DND-41 (cell line): ENCODE measurements at regions not wholly inside any gene's neighbourhood (a gene's known extent, or its start where the extent isn't known, plus 50 kb on each side); places are given as distances from the start of the nearest gene placed in this dataset.

Source experiments
- ATAC-seq: fragments of 200-7000 bp; cut with Tn5 transposase; 3 replicates; pipeline ENCODE4 v1.9.1; 2021; ENCODE audit warnings: low read depth; ENCODE audit not compliant: insufficient read depth
- DNase-seq: peaks from one replicate; pipeline ENCODE4 v3.0.0-alpha.2; 2020
- H2AFZ ChIP-seq: 2 replicates; pipeline ENCODE4 v1.6.0; 2012; ENCODE audit warnings: low read depth, low read length
- H3K27ac ChIP-seq: 2 replicates; pipeline ENCODE4 v1.5.1; 2012; ENCODE audit warnings: low read length, inconsistent platforms
- H3K27me3 ChIP-seq: fragments of 200-600 bp; sonication (generic); 2 replicates; pipeline ENCODE4 v1.6.0; 2012; ENCODE audit warnings: low read length, mild to moderate bottlenecking, inconsistent platforms; ENCODE audit not compliant: insufficient read depth, poor library complexity
- H3K36me3 ChIP-seq: 2 replicates; pipeline ENCODE4 v1.5.1; 2012; ENCODE audit warnings: low read length, inconsistent platforms; ENCODE audit not compliant: insufficient read depth
- H3K4me1 ChIP-seq: 2 replicates; pipeline ENCODE4 v1.5.1; 2012; ENCODE audit warnings: mild to moderate bottlenecking, low read length; ENCODE audit not compliant: insufficient read depth
- H3K4me2 ChIP-seq: 2 replicates; pipeline ENCODE4 v1.6.0; 2012; ENCODE audit warnings: mild to moderate bottlenecking, moderate library complexity, low read length, inconsistent platforms; ENCODE audit not compliant: insufficient read depth
- H3K4me3 ChIP-seq, 2 experiments: fragments of 200-600 bp in 1 of 2; shearing (Covaris generic) in 1 of 2; 2 replicates each; pipeline ENCODE4 v1.5.1; 2012 to 2016; ENCODE audit warnings: inconsistent platforms in 2 of 2, low read length in 2 of 2, mild to moderate bottlenecking in 2 of 2, low read depth in 1 of 2, moderate library complexity in 1 of 2
- H3K79me2 ChIP-seq: 2 replicates; pipeline ENCODE4 v1.6.0; 2012; ENCODE audit warnings: low read length, inconsistent platforms; ENCODE audit not compliant: insufficient read depth
- H3K9ac ChIP-seq: 2 replicates; pipeline ENCODE4 v1.6.0; 2012; ENCODE audit warnings: low read depth, mild to moderate bottlenecking, inconsistent platforms, low read length, moderate library complexity
- H3K9me3 ChIP-seq: 2 replicates; pipeline ENCODE4 v1.5.1; 2012; ENCODE audit warnings: low read length, moderate library complexity, mild to moderate bottlenecking, inconsistent platforms; ENCODE audit not compliant: insufficient read depth, severe bottlenecking
- H4K20me1 ChIP-seq: 2 replicates; pipeline ENCODE4 v1.6.0; 2012; ENCODE audit warnings: low read length; ENCODE audit not compliant: insufficient read depth
- EZH2 ChIP-seq: IDR thresholded peaks from 3 replicates; pipeline ENCODE4 v1.6.1; 2012; ENCODE audit warnings: borderline replicate concordance, low read depth, mild to moderate bottlenecking, moderate library complexity, low read length, inconsistent platforms; ENCODE audit not compliant: severe bottlenecking
- TF ChIP-seq, protein P1 (sequence below): IDR thresholded peaks from 2 replicates; pipeline ENCODE4 v1.5.1; 2012; ENCODE audit warnings: borderline replicate concordance, low read length, moderate library complexity, mild to moderate bottlenecking; ENCODE audit not compliant: poor library complexity, severe bottlenecking; ENCODE audit errors: extremely low read depth

DNA sequence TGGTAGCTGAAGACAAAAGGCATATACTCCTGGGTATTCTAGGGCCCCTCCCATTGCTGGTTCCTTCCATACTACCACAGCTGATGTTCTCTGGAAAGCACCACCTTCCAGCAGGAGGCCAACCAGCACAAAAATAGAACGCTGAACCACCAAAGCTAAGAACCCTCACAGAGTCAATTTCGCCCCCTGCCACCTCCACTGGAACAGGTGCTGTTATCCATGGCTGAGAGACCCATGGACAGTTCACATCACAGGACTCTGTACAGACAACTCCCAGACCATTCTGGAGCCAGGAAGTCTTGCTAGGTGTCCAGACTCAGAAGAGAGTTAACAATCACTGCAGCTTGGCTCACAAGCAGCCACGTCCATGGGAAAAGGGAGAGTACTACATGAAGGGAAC is 1851.5 kb upstream of the NUDT12 start:
- no peak overlapping the region for H2AFZ ChIP-seq
- TF ChIP-seq, protein P1, sequence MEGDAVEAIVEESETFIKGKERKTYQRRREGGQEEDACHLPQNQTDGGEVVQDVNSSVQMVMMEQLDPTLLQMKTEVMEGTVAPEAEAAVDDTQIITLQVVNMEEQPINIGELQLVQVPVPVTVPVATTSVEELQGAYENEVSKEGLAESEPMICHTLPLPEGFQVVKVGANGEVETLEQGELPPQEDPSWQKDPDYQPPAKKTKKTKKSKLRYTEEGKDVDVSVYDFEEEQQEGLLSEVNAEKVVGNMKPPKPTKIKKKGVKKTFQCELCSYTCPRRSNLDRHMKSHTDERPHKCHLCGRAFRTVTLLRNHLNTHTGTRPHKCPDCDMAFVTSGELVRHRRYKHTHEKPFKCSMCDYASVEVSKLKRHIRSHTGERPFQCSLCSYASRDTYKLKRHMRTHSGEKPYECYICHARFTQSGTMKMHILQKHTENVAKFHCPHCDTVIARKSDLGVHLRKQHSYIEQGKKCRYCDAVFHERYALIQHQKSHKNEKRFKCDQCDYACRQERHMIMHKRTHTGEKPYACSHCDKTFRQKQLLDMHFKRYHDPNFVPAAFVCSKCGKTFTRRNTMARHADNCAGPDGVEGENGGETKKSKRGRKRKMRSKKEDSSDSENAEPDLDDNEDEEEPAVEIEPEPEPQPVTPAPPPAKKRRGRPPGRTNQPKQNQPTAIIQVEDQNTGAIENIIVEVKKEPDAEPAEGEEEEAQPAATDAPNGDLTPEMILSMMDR: no peak
- no peak for TF ChIP-seq EZH2
- no peaks in the 10 kb centered on the region for H3K4me1 ChIP-seq
- no peaks in the 10 kb centered on the region for H3K79me2 ChIP-seq
- H3K27ac ChIP-seq: no peak overlapping the region
- no peaks in the 10 kb centered on the region for H3K27me3 ChIP-seq
- H3K36me3 ChIP-seq: no peaks in the 10 kb centered on the region
- no peak overlapping the region for H3K4me3 ChIP-seq
- DNase-seq: no peak
- peaks cover 2% of the 10 kb centered on the region for H3K9me3 ChIP-seq
- no peak overlapping the region for H3K9ac ChIP-seq
- no peaks in the 10 kb centered on the region for H4K20me1 ChIP-seq
- ATAC-seq: no peak
- H3K4me2 ChIP-seq: no peak overlapping the region

DNA sequence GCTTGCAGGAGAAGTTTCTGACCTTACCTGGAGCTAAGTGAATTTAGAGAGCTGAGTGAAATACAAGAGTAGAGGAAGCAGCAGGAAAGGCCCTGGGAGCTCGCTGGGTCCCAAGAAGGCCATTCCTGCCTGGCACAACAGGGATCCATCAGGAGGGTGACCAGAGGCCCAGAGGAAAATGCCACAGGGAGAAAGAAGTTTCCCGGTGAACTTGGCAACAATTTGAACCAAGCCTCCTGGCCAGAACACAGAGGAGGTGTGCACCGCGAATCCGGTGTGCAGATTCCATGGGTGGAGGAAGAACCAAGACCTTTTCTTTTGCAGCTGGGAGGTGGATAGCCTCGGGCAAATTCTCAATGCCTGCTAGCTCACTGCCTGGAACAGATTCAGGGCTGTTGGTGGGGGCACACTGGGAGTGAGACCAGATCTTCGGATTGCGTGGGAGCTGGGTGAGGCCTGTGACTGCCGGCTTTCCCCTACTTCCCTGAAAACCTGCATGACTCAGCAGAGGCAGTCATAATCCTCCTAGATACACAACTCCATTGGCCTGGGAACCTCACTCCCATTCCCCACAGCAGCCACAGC is 1850.9 kb upstream of the NUDT12 start:
- Histone ChIP-seq H3K79me2 (no peaks in the 10 kb centered on the region), H3K27ac (no peak overlapping the region), H3K4me1 (no peaks in the 10 kb centered on the region), H2AFZ (no peak overlapping the region), H3K9ac (no peak overlapping the region), H3K36me3 (no peaks in the 10 kb centered on the region), H3K9me3 (peaks cover 2% of the 10 kb centered on the region), H4K20me1 (no peaks in the 10 kb centered on the region), H3K27me3 (no peaks in the 10 kb centered on the region), H3K4me3 (no peak overlapping the region), H3K4me2 (no peak overlapping the region)
- no peak for TF ChIP-seq EZH2
- TF ChIP-seq, protein P1: no peak
- DNase-seq: no peak
- no peak for ATAC-seq

DNA sequence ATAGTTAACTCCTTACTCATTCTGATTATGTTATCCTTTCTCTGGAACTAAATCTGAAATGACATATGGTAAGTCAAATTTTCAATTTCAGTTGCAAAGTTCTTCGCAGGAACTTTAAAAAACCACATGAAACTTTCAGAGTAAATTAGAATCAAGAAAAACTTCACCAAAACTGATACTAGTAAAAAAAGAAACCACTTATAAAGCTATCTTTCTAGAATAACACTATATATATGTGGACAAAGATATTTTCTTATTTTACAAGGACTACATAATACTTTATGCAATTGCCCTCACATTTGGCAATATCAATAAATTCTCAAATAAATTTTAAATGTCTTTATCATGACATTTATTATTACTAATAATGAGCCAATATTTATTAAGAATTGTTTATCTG is 1847.1 kb upstream of the NUDT12 start:
- Histone ChIP-seq H3K36me3 (no peaks in the 10 kb centered on the region), H3K4me2 (no peak overlapping the region), H4K20me1 (no peaks in the 10 kb centered on the region), H3K27me3 (no peaks in the 10 kb centered on the region), H2AFZ (no peak overlapping the region), H3K9ac (no peak overlapping the region), H3K4me3 (no peak overlapping the region), H3K79me2 (no peaks in the 10 kb centered on the region), H3K4me1 (no peaks in the 10 kb centered on the region), H3K27ac (no peak overlapping the region), H3K9me3 (no peaks in the 10 kb centered on the region)
- no peak for DNase-seq
- ATAC-seq: no peak
- TF ChIP-seq, protein P1: no peak
- no peak for TF ChIP-seq EZH2

DNA sequence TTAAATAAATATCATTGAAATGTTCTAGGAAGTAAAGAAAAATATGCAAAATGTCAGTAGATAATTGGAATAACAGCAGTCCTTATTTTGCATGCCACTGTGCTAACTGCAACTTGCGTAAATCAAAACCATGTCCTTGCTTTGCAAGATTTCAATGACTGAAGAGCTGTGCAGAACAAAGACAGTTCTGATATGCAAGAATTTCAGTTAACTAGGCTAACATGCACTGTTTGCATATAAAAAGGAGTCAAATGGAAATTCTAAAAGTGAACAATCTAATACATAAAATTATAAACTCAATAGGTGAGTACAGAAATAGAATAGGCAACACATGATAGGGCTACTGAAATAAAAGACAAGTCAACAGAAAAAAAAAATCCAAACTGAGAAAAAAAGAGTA is 1844.6 kb upstream of the NUDT12 start:
- Histone ChIP-seq H3K4me2 (no peak overlapping the region), H4K20me1 (no peaks in the 10 kb centered on the region), H3K4me3 (no peak overlapping the region)

More for the DNA sequence above, 1844.6 kb upstream of the NUDT12 start:
- DNase-seq (no peak), ATAC-seq (no peak)
- Histone ChIP-seq H3K27me3 (no peaks in the 10 kb centered on the region), H2AFZ (no peak overlapping the region), H3K9ac (no peak overlapping the region), H3K9me3 (no peaks in the 10 kb centered on the region), H3K79me2 (no peaks in the 10 kb centered on the region), H3K4me1 (no peaks in the 10 kb centered on the region), H3K36me3 (no peaks in the 10 kb centered on the region), H3K27ac (no peak overlapping the region)
- TF ChIP-seq EZH2: no peak
- TF ChIP-seq, protein P1: no peak
